GM19463 (cell line): ENCODE measurements at regions not wholly inside any gene's neighbourhood (a gene's known extent, or its start where the extent isn't known, plus 50 kb on each side); places are given as distances from the start of the nearest gene placed in this dataset.

Source experiments
- ATAC-seq: cut with Tn5 transposase; IDR thresholded peaks from one replicate; pipeline ENCODE4 v1.9.1; 2021; ENCODE audit warnings: mild to moderate bottlenecking, moderate library complexity; ENCODE audit not compliant: unreplicated experiment

GRCh38 chr6:87860902-87861301, 158.9 kb upstream of the AKIRIN2 start:
- no peak for ATAC-seq

DNA sequence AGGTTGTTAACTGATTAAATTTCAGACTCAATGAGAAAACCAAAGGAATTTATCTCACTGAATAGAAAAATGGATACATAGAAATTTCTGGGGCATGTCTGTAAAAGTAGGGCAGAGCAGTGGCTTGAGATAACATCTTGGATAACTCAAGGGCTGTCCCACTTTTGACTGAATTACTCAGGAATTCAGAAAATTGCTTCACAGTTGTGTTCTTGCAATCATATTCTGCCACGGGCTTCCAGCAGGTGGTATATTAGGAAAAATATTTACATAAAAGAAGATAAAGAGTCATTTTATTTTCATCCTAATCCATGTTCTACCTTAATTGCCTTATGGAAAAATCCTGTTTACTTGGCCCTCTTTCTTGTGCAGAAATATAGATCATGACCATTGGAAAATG, 156.4 kb upstream of the AKIRIN2 start:
- no peak for ATAC-seq

DNA sequence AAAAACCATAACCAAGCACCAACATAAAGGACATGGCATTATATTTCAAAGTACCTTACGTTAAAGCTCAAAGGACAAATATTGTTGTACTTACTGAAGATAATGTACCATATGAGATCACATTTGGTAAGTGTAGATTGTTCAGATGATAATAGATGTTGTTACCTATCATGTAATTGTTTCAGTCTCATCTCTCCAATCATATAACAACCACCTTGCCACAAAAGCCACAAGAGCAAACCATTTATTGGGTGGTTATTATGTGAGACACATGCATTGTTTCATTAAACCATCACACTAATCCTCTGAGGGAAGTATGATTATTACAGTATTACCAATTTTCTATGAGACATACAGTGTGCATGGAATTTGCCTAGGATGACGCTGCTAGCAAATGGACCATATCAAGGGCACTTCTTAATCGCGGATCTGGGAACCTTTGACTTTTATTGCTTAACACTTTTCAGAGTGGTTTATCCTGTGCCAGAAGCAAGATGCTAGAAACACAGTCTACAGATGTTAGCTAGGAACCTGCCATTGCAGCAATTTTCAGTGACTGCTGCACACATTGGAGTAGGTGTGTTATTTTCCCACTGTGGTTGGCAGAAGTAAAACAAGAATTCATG, 149.8 kb upstream of the AKIRIN2 start:
- ATAC-seq = no peak

DNA sequence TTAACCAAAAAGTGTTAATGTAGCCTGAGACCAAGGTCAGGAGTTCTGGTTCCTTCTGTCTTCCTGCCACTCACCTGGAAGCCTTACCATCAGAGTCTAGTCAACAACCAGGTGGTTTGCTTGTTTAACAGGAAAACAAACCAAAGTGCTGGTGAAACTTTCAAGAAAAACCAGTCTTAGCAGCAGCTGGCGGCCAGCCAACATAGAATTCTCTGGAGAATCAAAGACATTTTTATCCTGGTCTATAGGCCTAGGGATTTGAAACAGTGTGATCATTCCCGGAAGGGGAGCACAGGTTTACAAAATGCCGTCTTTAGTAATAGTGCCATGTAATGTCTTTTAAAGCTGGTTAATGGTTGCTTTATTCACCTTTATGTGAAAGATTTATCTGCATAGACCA, 146.6 kb upstream of the AKIRIN2 start:
- ATAC-seq = no peak

DNA sequence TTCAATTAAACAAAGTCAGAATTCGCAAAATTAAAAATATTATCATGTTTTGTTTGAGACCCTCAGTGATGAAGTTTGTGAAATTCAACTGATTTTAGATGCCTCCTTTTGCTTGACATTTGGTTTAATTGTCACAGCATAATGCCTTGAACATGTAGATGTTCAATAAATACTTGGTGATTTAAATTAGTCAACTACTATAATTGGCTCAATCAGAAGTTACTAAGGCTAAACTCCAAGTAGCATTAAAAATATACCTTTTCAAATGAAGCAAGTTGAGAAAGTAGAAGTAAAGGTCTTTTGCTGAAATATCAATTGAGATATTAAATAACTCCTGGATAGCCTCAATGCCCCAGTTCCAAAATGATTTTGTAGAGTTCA, 145.8 kb upstream of the AKIRIN2 start:
- ATAC-seq = no peak

- ATAC-seq = no peak
Measured at GRCh38 chr6:87847135-87847829, 145.2 kb upstream of the AKIRIN2 start.

GRCh38 chr6:87846434-87846833, 144.4 kb upstream of the AKIRIN2 start:
- no peak for ATAC-seq

DNA sequence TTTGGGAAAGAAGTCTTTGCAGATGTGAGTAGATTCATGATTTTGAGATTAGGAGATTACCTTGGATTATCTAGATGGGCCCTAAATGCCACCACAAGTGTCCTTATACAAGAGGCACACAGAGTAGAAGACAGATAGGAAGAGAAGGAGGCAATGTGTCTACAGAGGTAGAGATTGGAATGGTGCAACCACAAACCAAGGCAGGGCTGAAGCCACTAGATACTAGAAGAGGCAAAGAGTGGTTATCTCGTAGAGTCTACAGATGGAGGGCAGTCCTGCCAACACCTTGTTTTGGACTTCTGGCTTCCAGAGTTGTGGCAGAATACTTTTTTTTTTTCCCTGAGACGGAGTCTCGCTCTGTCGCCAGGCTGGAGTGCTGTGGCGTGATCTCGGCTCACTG, 138.3 kb upstream of the AKIRIN2 start:
- no peak for ATAC-seq

GRCh38 chr6:87837876-87838275, 135.8 kb upstream of the AKIRIN2 start:
- ATAC-seq = no peak

GRCh38 chr6:87837444-87837843, 135.4 kb upstream of the AKIRIN2 start:
- ATAC-seq = no peak

GRCh38 chr6:87832025-87832825, 130.2 kb upstream of the AKIRIN2 start:
- peak; percentile 64 for ATAC-seq

GRCh38 chr6:87830907-87831306, 128.9 kb upstream of the AKIRIN2 start:
- ATAC-seq = no peak

DNA sequence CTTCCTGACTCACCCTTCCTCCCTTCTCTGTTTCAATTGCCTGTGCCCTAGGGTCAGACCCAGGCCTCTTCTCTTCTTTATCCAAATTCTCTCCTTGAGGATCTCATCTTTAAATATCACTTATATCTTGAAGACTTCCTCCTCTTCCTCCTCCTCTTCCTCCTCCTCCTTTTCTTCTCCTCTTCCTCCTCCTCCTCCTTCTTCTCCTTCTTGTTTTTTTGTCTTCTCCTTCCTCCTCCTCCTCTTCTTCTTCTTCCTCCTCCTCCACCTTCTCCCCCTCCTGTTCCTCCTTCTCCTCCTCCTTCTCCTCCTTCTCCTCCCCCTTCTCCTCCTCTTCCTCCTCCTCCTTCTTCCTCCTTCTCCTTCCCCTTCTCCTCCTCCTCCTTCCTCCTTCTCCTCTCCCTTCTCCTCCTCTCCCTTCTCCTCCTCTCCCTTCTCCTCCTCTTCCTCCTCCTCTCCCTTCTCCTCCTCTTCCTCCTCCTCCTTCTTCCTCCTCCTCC, 127.6 kb upstream of the AKIRIN2 start:
- ATAC-seq = no peak

- no peak for ATAC-seq
Measured at GRCh38 chr6:87828044-87828443, 126.0 kb upstream of the AKIRIN2 start.

DNA sequence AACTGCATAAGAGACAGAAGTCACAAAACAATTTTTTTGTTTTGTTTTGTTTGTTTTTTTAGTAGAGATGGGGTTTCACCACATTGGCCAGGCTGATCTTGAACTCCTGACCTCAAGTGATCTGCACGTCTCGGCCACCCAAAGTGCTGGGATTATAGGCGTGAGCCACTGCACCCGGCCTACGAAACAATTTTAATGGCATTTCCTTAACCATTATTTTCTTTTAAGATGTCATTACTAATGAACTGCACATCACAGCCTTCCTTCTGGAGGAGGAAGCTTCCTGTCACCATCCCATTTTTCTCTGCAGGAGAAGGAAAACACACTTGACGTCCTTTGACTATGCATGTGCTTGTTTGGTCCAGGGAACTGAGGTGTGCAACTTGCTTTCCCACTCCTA, 125.3 kb upstream of the AKIRIN2 start:
- no peak for ATAC-seq

DNA sequence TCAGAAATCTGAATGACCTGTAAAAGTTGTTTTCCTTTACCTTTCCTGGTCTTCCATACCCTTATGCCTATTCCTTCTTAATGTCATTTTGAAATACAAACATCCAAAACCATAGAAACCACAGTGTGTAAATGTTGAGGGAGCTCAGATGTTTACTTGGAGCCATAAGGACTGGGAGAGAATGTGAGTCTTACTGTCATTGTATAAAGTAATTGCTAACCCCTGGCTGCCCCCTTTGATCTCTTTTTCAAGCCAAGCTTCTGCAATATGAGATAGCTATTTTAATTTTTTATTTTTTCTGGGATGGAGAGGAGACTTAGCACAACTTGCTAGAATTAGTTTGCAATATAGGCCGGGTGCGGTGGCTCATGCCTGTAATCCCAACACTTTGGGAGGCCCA, 124.4 kb upstream of the AKIRIN2 start:
- ATAC-seq = no peak

DNA sequence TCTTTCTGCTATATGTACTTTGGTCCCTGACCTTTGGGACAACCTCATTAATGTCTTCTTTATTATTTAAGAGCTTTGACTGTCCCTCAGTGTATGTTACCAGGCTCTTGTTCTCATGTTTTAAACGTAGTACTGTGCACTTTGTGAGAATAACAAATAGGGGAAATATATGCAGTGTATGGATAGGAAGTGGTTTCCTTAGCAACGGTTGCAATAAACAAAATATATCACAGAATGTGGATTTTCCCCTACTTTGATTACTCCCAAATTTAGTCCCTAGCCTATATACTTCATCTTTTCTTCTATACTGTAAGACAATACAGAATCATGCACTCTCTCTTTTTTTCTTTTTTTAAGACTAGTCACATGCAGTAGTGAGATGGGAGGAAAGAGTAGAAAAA, 123.8 kb upstream of the AKIRIN2 start:
- no peak for ATAC-seq

GRCh38 chr6:87824958-87825491, 123.0 kb upstream of the AKIRIN2 start:
- no peak for ATAC-seq

DNA sequence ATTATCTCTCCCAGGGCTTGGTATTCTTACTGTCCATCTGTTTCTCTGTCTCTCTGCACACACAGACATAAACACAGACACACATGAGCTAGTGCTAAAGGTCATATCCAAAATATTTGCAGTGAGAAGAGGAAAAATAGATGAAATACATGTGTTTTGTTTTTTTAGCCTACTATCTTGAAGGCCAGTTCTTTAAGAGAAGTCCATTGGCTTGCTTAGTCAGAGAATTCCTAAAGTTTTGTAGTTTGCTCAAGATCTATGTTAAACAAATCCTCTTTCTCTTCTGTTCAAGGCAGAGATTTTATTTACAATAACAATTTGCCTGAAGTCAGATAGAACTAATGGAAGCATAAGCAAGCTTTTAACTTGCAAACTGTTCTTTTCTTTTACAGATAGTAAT, 120.0 kb upstream of the AKIRIN2 start:
- no peak for ATAC-seq

DNA sequence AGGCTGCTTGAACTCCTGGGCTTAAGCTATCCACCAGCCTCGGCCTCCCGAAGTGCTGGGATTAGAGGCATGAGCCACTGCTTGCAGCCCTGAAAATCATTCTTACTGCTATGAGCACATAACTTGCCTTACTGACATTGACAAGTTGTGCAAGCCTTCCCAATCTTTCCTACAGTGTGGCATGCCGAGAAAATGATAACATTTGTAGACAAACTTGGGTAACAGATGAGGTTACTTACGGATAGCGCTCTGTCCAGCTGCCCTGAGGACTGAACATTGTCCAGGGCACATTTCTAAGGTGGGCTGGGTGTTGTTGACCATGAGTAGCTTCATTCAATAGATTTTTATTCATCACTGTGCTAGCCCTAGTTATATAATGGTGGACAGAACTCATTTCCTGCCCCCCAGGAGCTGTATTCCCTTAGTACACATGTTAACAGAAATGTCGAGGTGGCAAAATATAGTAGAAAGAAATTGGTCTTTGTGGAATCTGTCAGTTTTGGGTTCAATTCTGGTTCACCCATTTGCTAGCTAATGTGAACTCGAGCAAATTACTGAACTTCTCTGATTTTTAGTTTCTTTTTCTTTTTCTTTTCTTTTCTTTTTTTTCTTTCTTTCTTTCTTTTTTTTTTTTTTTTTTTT, 118.4 kb upstream of the AKIRIN2 start:
- no peak for ATAC-seq

DNA sequence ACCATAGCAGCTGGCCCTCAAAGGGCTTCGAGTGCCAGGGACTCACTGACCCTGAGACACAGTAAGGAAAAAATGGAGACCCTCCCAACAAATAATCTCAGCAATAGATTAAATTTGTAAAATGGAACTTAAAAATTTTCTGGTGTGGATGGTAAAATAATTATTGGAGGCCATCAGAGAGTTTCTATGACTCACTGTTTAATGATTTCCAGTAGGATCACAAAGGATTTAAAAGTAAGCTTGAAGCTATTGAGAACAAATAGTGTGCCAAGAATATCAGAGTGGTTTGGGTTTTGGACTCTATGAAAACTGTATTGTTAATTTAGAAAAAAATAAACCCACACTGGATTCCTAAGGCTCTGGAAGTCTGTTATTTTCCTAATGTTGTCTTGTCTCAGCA, 115.2 kb upstream of the AKIRIN2 start:
- ATAC-seq = no peak
